ENCODE measurements at regions not wholly inside any gene's neighbourhood (a gene's known extent, or its start where the extent isn't known, plus 50 kb on each side); places are given as distances from the start of the nearest gene placed in this dataset.

DNA sequence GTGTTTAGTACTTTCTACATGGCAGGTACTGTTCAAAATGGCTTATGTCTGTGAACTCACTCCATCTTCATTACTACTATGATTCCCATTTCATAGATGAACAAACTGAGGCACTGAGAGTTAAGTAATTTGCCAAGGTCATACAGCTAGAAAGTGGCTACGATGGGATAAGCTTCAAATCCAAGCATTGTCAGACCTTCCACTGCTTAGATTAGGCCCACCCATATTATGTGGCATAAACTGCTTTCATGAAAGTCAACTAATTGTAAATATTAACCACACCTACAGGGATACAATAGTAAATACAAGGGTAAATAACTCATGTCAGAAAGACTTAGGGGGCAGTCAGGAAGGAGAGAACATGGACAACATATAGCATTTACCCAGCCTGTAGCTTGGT, 68.8 kb downstream of the SLITRK2 start:
- TF ChIP-seq, protein P1, sequence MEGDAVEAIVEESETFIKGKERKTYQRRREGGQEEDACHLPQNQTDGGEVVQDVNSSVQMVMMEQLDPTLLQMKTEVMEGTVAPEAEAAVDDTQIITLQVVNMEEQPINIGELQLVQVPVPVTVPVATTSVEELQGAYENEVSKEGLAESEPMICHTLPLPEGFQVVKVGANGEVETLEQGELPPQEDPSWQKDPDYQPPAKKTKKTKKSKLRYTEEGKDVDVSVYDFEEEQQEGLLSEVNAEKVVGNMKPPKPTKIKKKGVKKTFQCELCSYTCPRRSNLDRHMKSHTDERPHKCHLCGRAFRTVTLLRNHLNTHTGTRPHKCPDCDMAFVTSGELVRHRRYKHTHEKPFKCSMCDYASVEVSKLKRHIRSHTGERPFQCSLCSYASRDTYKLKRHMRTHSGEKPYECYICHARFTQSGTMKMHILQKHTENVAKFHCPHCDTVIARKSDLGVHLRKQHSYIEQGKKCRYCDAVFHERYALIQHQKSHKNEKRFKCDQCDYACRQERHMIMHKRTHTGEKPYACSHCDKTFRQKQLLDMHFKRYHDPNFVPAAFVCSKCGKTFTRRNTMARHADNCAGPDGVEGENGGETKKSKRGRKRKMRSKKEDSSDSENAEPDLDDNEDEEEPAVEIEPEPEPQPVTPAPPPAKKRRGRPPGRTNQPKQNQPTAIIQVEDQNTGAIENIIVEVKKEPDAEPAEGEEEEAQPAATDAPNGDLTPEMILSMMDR (IDR thresholded peaks at IDR 0.05), result no peak
- TF ChIP-seq EHF (CRISPR knock-in tag; IDR thresholded peaks at IDR 0.05) (no peak), ZNF302 (CRISPR knock-in tag; IDR thresholded peaks at IDR 0.05) (no peak), TP53 (CRISPR knock-in tag; IDR thresholded peaks at IDR 0.05) (no peak), PBX3 (IDR thresholded peaks at IDR 0.05) (no peak), MAZ (IDR thresholded peaks at IDR 0.05; ENCODE audit: borderline replicate concordance, low read depth, low read length) (no peak)

Measured in A549 (cell line).